Suprapubic skin (tissue), 4 donors: ENCODE measurements at regions not wholly inside any gene's neighbourhood (a gene's known extent, or its start where the extent isn't known, plus 50 kb on each side); places are given as distances from the start of the nearest gene placed in this dataset.

Experiments
- DNase-seq, 2 donors: peaks; one replicate each; pipeline ENCODE4 v3.0.0-alpha.2; 2019; ENCODE audit warnings: low spot score in 2 of 2
- H3K27ac ChIP-seq: fragments of 200-600 bp; sonication (generic); one replicate; pipeline ENCODE4 v1.5.1; 2019
- H3K27me3 ChIP-seq: fragments of 200-600 bp; sonication (generic); one replicate; pipeline ENCODE4 v1.5.1; 2019
- H3K36me3 ChIP-seq: fragments of 200-600 bp; sonication (generic); one replicate; pipeline ENCODE4 v1.5.1; 2019
- H3K4me1 ChIP-seq: fragments of 200-600 bp; sonication (generic); one replicate; pipeline ENCODE4 v1.5.1; 2019
- H3K4me3 ChIP-seq: fragments of 200-600 bp; sonication (generic); one replicate; pipeline ENCODE4 v1.5.1; 2019; ENCODE audit warnings: mild to moderate bottlenecking
- H3K9me3 ChIP-seq: fragments of 200-600 bp; sonication (generic); one replicate; pipeline ENCODE4 v1.5.1; 2019
- EP300 ChIP-seq: sonication (generic); formaldehyde crosslinking; IDR thresholded peaks from one replicate; pipeline ENCODE4 v1.6.1; 2017; ENCODE audit warnings: antibody characterized with exemption
- POLR2A ChIP-seq, 2 donors: fragments of 450-650 bp; IDR thresholded peaks; one replicate each; pipeline ENCODE4 v1.6.1; 2017; ENCODE audit warnings: antibody characterized with exemption in 2 of 2, mild to moderate bottlenecking in 2 of 2, moderate library complexity in 2 of 2
- POLR2AphosphoS5 ChIP-seq, 3 donors: sonication (generic); formaldehyde crosslinking; IDR thresholded peaks; one replicate each; pipeline ENCODE4 v1.6.1; 2017; ENCODE audit warnings: antibody characterized with exemption in 3 of 3
- WGBS: methylation state at CpG from one replicate; pipeline ENCODE4 v1.1.5; 2018; 5-methylcytosine and 5-hydroxymethylcytosine counted together
- TF ChIP-seq, protein P1 (sequence below), 2 donors: fragments of 200-600 bp in 1 of 2; fragments of 450-650 bp in 1 of 2; sonication (generic) in 1 of 2; IDR thresholded peaks; one replicate each; pipeline ENCODE4 v1.5.1; 2016 to 2019; ENCODE audit warnings: antibody characterized with exemption in 2 of 2, mild to moderate bottlenecking in 1 of 2, moderate library complexity in 1 of 2

DNA sequence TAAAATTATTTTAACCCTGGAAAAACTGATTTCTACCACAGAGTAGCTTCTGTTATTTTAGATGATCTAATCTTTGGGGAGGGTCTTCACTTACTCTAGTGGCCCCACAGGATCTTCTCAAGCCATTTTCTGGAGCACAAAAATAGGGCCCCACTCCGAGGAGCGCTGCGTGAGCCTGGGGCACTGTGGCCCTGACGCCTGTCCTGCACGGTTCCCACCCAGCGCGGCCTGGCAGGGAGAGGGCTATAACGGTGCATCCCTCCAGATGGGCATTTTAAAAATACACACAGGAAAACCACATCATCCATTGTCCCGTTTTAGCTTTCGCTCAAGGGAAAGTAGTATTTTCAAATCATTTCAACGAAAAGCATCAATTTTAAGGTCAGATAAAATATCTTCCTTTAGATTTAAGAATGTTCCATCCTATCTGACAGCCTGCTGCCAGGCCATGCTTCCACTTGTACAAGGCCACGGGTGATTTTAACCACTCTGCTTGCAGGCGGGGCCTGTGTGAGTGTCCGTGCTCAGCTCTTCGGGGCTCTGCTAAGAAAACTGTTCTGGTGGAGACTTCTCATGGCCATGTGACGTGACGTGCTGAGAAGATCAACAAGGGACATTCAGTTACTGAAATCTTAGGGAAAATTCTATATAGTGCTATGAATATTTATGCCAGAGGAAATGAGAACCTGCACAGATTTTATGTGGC, 683.8 kb upstream of the SGCG start:
- WGBS: 87% methylated on average over 17 of the region's 17 CpGs
- Histone ChIP-seq H3K4me1 (no peaks in the 10 kb centered on the region), H3K36me3 (no peaks in the 10 kb centered on the region), H3K9me3 (peaks cover 4% of the 10 kb centered on the region), H3K4me3 (no peak overlapping the region), H3K27me3 (no peaks in the 10 kb centered on the region), H3K27ac (no peak overlapping the region)
- no peak for DNase-seq
- TF ChIP-seq, protein P1, sequence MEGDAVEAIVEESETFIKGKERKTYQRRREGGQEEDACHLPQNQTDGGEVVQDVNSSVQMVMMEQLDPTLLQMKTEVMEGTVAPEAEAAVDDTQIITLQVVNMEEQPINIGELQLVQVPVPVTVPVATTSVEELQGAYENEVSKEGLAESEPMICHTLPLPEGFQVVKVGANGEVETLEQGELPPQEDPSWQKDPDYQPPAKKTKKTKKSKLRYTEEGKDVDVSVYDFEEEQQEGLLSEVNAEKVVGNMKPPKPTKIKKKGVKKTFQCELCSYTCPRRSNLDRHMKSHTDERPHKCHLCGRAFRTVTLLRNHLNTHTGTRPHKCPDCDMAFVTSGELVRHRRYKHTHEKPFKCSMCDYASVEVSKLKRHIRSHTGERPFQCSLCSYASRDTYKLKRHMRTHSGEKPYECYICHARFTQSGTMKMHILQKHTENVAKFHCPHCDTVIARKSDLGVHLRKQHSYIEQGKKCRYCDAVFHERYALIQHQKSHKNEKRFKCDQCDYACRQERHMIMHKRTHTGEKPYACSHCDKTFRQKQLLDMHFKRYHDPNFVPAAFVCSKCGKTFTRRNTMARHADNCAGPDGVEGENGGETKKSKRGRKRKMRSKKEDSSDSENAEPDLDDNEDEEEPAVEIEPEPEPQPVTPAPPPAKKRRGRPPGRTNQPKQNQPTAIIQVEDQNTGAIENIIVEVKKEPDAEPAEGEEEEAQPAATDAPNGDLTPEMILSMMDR (IDR thresholded peaks at IDR 0.05): no peak
- TF ChIP-seq POLR2AphosphoS5 (IDR thresholded peaks at IDR 0.05) (no peak), EP300 (no peak), POLR2A (IDR thresholded peaks at IDR 0.05) (no peak)

DNA sequence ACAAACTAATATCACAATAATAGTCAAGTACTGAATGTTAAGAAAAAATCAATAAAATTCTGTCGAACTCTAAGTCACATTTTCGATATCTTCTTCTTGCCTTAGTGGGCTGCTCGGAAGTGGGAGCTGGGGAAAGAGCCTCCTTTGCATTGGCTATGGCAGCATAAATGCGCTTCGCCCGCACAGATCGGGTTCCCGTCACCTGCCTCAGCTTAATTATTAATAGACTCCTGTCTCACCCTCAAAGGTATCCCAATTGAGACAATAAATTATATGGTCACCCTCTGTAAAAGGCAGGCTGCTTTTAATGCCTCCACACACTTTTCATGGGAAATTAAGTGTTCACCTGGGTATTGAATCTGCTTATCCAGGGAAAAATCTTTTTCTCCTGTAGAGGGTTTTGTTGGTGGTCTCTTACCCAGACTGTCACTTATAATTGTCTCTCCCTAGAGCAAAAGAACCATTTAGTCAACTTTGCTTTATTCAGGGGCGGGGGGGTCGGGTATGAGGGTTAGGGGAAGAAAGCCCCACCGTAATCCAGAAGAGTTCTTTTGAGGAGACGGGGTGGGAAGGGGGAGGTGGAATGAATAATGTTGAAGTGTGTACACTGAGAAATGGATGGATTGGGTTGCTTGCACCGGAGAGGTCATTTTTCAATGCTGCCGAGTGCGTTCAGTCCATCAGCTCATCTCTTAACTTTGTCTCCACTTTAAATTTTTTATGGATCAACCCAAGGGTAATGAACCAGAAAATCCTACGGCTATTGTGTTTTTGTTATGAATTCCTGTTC, 682.6 kb upstream of the SGCG start:
- whole genome bisulfite sequencing: 77% methylated on average over 16 of the region's 16 CpGs
- no peaks in the 10 kb centered on the region for H3K4me1 ChIP-seq
- H3K27me3 ChIP-seq: no peaks in the 10 kb centered on the region
- TF ChIP-seq EP300 (no peak), POLR2A (IDR thresholded peaks at IDR 0.05) (no peak), POLR2AphosphoS5 (IDR thresholded peaks at IDR 0.05) (no peak)
- TF ChIP-seq, protein P1 (IDR thresholded peaks at IDR 0.05): no peak
- H3K27ac ChIP-seq: no peak overlapping the region
- H3K4me3 ChIP-seq: no peak overlapping the region
- peaks cover 2% of the 10 kb centered on the region for H3K9me3 ChIP-seq
- DNase-seq: no peak
- no peaks in the 10 kb centered on the region for H3K36me3 ChIP-seq

DNA sequence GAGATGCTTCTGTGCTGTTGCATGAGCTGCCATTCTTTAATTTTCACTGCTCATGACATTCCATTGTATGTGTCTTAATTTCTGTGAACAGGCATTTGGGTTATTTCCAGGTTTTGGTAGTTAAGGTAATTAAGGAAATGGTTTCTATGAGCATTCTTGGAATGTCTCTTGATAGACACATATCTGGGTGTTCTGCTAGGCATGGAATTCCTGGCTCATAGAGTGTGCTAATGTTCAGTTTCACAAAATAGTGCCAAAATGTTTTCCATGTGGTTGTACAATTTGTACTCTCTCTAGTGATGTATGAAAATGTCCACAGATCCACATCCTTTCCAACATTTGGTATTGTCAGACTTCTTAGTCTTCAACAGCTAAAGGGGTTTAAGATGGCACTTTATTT, 680.9 kb upstream of the SGCG start:
- Histone ChIP-seq H3K4me1 (no peaks in the 10 kb centered on the region), H3K36me3 (no peaks in the 10 kb centered on the region), H3K27me3 (no peaks in the 10 kb centered on the region), H3K4me3 (no peak overlapping the region), H3K9me3 (no peaks in the 10 kb centered on the region), H3K27ac (no peak overlapping the region)
- TF ChIP-seq EP300 (no peak), POLR2A (IDR thresholded peaks at IDR 0.05) (no peak), POLR2AphosphoS5 (IDR thresholded peaks at IDR 0.05) (no peak)
- TF ChIP-seq, protein P1 (IDR thresholded peaks at IDR 0.05): no peak
- no peak for DNase-seq

- H3K36me3 ChIP-seq: no peaks in the 10 kb centered on the region
- 27% methylated on average over 4 of the region's 4 CpGs for WGBS
- TF ChIP-seq POLR2AphosphoS5 (IDR thresholded peaks at IDR 0.05) (no peak), EP300 (no peak)
- no peaks in the 10 kb centered on the region for H3K9me3 ChIP-seq
- H3K27me3 ChIP-seq: no peaks in the 10 kb centered on the region
- no peak overlapping the region for H3K27ac ChIP-seq
- DNase-seq: no peak
- H3K4me1 ChIP-seq: no peaks in the 10 kb centered on the region
- no peak overlapping the region for H3K4me3 ChIP-seq
Measured at GRCh38 chr13:22505489-22505888, 675.3 kb upstream of the SGCG start.

- Histone ChIP-seq H3K9me3 (no peaks in the 10 kb centered on the region), H3K4me1 (no peaks in the 10 kb centered on the region), H3K4me3 (no peak overlapping the region), H3K27me3 (no peaks in the 10 kb centered on the region), H3K27ac (no peak overlapping the region), H3K36me3 (no peaks in the 10 kb centered on the region)
- 67% methylated on average over 8 of the region's 8 CpGs for WGBS
- no peak for DNase-seq
- TF ChIP-seq EP300 (no peak), POLR2A (IDR thresholded peaks at IDR 0.05) (no peak), POLR2AphosphoS5 (IDR thresholded peaks at IDR 0.05) (no peak)
- TF ChIP-seq, protein P1 (IDR thresholded peaks at IDR 0.05): no peak
Measured at GRCh38 chr13:22506096-22506691, 674.6 kb upstream of the SGCG start.
